ENCODE measurements at regions not wholly inside any gene's neighbourhood (a gene's known extent, or its start where the extent isn't known, plus 50 kb on each side); places are given as distances from the start of the nearest gene placed in this dataset.

- H3K27ac ChIP-seq = no peak overlapping the region
- TF ChIP-seq, protein P1, sequence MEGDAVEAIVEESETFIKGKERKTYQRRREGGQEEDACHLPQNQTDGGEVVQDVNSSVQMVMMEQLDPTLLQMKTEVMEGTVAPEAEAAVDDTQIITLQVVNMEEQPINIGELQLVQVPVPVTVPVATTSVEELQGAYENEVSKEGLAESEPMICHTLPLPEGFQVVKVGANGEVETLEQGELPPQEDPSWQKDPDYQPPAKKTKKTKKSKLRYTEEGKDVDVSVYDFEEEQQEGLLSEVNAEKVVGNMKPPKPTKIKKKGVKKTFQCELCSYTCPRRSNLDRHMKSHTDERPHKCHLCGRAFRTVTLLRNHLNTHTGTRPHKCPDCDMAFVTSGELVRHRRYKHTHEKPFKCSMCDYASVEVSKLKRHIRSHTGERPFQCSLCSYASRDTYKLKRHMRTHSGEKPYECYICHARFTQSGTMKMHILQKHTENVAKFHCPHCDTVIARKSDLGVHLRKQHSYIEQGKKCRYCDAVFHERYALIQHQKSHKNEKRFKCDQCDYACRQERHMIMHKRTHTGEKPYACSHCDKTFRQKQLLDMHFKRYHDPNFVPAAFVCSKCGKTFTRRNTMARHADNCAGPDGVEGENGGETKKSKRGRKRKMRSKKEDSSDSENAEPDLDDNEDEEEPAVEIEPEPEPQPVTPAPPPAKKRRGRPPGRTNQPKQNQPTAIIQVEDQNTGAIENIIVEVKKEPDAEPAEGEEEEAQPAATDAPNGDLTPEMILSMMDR (conservative IDR thresholded peaks at IDR 0.05) = no peak
- no peak for TF ChIP-seq ZFX (IDR thresholded peaks at IDR 0.05)
Measured at GRCh38 chr15:87628311-87628710, 628.2 kb downstream of the NTRK3 start.

DNA sequence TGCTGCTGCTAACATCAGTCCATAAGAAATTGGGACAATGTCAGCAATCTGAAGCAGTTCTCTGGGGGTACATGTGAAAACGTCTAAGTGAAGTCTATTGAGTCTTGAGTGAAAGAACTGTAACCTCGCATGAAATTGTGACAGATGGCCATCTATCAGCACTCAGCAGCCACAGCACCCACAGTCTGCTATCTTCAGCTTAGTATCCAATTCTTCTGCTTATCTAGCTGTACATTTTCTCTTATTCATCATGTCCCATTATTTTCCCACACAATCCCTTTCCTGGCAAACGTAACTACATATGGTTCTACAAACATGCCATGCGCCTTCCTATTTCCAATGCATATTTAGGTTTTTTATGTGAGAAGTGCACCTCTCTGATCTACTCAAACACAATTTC is 629.7 kb downstream of the NTRK3 start:
- TF ChIP-seq, protein P1 (conservative IDR thresholded peaks at IDR 0.05) = no peak
- no peak for TF ChIP-seq ZFX (IDR thresholded peaks at IDR 0.05)
- no peak overlapping the region for H3K27ac ChIP-seq

GRCh38 chr15:87623832-87624231 is 632.7 kb downstream of the NTRK3 start:
- no peak overlapping the region for H3K27ac ChIP-seq
- TF ChIP-seq ZFX (IDR thresholded peaks at IDR 0.05) = no peak
- TF ChIP-seq, protein P1 (conservative IDR thresholded peaks at IDR 0.05) = peak; percentile 39

GRCh38 chr15:87620393-87620792 is 636.1 kb downstream of the NTRK3 start:
- TF ChIP-seq, protein P1 (conservative IDR thresholded peaks at IDR 0.05) = no peak
- no peak for TF ChIP-seq ZFX (IDR thresholded peaks at IDR 0.05)
- H3K27ac ChIP-seq = no peak overlapping the region

DNA sequence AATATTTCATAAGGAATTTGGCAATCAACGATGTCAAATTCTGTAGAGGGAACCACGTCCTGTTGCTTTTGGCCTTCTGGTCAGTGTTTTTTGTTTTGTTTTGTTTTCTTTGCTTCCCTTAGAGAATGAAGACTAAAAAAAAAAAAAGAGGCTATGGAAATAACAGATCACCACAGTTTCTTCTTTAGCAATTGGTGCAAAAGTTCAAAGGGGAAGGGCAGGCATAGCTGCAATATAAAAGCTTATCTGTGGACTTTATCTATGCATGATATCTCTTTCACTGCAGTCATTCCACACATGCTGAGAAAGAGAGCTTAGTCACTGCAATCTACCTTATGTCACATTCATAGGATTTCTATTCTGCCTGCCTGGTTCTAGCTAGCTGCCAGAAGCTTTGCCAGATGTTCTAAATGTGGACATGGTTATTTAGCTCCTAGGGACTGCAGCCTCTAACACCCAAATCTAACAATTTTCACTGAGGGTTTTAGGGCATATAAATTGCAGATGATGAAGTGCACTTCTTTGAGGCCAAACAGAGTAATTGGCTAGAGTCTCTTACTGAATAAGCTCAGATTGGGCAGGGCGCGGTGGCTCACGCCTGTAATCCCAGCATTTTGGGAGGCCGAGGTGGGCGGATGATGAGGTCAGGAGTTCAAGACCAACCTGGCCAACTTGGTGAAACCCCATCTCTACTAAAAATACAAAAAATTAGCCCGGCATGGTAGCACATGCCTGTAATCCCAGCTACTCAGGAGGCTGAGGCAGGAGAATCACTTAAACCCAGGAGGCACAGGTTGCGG is 637.2 kb downstream of the NTRK3 start:
- H3K27ac ChIP-seq = no peak overlapping the region
- no peak for TF ChIP-seq ZFX (IDR thresholded peaks at IDR 0.05)
- TF ChIP-seq, protein P1 (conservative IDR thresholded peaks at IDR 0.05) = no peak

GRCh38 chr15:87618203-87618725 is 638.3 kb downstream of the NTRK3 start:
- no peak overlapping the region for H3K27ac ChIP-seq
- no peak for TF ChIP-seq ZFX (IDR thresholded peaks at IDR 0.05)
- TF ChIP-seq, protein P1 (conservative IDR thresholded peaks at IDR 0.05) = no peak

GRCh38 chr15:87614704-87615103 is 641.8 kb downstream of the NTRK3 start:
- H3K27ac ChIP-seq = no peak overlapping the region
- TF ChIP-seq, protein P1 (conservative IDR thresholded peaks at IDR 0.05) = no peak
- TF ChIP-seq ZFX (IDR thresholded peaks at IDR 0.05) = no peak

Measured in C4-2B (cell line).